HL-60 (cell line): ENCODE measurements at regions not wholly inside any gene's neighbourhood (a gene's known extent, or its start where the extent isn't known, plus 50 kb on each side); places are given as distances from the start of the nearest gene placed in this dataset.

Source experiments
- CTCF ChIP-seq: IDR thresholded peaks from one replicate; pipeline ENCODE4 v1.5.1; 2011; ENCODE audit warnings: low read length, control low read depth, inconsistent platforms; ENCODE audit not compliant: insufficient read depth
- POLR2AphosphoS5 ChIP-seq: IDR thresholded peaks from 2 replicates; pipeline ENCODE4 v1.6.1; 2012; ENCODE audit warnings: low read depth

- TF ChIP-seq CTCF (no peak), POLR2AphosphoS5 (no peak)
These were observed 1627.0 kb upstream of the PCDH20 start for GRCh38 chr13:63042686-63043085.
